Stomach (tissue), 4 donors: ENCODE measurements at regions not wholly inside any gene's neighbourhood (a gene's known extent, or its start where the extent isn't known, plus 50 kb on each side); places are given as distances from the start of the nearest gene placed in this dataset.

ENCODE experiments used
- POLR2A ChIP-seq, 4 donors: fragments of 450-650 bp; IDR thresholded peaks; one replicate each; pipeline ENCODE4 v1.6.1; 2016; ENCODE audit warnings: antibody characterized with exemption in 4 of 4, control low read depth in 2 of 4, mild to moderate bottlenecking in 1 of 4, moderate library complexity in 1 of 4
- TF ChIP-seq, protein P1 (sequence below), 7 experiments: fragments of 450-650 bp in 4 of 7; fragments of 200-600 bp in 3 of 7; sonication (generic) in 3 of 7; IDR thresholded peaks; one replicate each; pipeline ENCODE4 v1.5.1; 2016 to 2019; ENCODE audit warnings: antibody characterized with exemption in 7 of 7, control low read depth in 2 of 7, mild to moderate bottlenecking in 1 of 7

DNA sequence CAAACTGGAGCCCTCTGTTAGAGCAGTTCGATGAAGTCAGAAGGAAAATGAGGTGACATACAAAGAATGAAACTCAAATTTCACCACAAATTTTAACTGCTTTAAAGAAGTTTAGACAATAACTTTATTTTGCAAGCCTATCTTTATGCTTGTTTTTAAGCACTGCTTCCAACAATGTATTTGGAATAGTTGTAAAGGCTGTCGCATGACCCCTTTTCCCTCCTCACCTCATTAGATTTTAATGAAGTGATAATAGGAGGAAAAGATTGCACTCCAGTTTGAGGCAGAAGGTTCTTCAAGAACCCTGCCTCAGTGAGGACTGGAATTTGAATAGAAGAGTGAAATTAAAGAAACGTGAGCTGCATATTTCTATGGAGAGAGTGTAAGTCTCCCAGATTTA lies 386.1 kb upstream of the NR3C2 start:
- TF ChIP-seq, protein P1, sequence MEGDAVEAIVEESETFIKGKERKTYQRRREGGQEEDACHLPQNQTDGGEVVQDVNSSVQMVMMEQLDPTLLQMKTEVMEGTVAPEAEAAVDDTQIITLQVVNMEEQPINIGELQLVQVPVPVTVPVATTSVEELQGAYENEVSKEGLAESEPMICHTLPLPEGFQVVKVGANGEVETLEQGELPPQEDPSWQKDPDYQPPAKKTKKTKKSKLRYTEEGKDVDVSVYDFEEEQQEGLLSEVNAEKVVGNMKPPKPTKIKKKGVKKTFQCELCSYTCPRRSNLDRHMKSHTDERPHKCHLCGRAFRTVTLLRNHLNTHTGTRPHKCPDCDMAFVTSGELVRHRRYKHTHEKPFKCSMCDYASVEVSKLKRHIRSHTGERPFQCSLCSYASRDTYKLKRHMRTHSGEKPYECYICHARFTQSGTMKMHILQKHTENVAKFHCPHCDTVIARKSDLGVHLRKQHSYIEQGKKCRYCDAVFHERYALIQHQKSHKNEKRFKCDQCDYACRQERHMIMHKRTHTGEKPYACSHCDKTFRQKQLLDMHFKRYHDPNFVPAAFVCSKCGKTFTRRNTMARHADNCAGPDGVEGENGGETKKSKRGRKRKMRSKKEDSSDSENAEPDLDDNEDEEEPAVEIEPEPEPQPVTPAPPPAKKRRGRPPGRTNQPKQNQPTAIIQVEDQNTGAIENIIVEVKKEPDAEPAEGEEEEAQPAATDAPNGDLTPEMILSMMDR (IDR thresholded peaks at IDR 0.05), result no peak
- no peak for TF ChIP-seq POLR2A (IDR thresholded peaks at IDR 0.05)
